ENCODE measurements at regions not wholly inside any gene's neighbourhood (a gene's known extent, or its start where the extent isn't known, plus 50 kb on each side); places are given as distances from the start of the nearest gene placed in this dataset.
"Not testable (repeated sequence)": the region's sequence is repeated elsewhere in the genome, so short reads cannot be mapped to it uniquely, and the experiment has no call there.

DNA sequence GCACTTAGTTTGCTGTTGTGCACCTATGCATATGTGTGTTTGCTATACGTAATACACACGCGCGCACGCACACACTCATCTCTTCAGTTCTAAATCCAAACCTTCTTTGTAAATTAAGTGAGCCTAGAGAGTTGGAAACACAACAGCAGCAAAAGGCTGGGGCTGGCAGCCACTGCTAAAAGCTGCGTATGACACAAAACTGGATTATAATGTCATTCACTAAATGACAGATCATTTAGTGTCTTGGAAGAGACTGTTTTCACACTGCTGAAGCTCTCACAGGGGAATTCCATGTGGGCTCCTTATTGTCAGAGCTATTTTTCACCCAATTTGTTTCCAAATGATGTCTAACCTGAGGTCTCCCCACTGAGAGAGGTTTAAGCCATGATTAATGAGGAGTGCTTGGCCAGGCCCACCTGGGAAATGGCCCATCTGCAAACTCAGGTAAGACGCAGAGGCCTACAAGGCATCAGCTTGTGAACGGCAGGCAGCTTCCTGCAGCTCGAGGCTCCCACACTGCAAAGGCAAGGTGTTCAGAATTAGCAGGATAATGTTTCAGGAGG is 94.2 kb downstream of the OLIG3 start:
- DNase-seq (ENCODE audit: low read depth), result no peak

DNA sequence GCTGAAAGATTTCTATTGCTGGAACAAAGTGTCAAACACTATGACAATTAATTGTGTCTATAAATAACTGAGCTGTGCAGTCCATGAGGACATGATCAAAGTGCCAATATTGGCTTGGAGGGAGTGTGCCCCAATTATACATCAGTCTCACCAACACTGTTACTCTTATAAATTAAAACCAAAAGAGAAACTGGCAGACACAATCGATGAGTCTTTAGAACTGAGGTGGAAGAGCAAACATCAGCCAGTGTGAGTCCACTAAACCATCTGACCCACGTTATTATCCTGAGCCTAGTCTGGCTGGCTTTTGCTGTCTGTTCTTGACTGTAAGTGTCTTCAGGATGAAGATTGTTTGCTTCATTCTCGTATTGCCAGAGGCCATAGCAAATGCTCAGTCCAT is 98.9 kb downstream of the OLIG3 start:
- DNase-seq (ENCODE audit: low read depth), result no peak

DNA sequence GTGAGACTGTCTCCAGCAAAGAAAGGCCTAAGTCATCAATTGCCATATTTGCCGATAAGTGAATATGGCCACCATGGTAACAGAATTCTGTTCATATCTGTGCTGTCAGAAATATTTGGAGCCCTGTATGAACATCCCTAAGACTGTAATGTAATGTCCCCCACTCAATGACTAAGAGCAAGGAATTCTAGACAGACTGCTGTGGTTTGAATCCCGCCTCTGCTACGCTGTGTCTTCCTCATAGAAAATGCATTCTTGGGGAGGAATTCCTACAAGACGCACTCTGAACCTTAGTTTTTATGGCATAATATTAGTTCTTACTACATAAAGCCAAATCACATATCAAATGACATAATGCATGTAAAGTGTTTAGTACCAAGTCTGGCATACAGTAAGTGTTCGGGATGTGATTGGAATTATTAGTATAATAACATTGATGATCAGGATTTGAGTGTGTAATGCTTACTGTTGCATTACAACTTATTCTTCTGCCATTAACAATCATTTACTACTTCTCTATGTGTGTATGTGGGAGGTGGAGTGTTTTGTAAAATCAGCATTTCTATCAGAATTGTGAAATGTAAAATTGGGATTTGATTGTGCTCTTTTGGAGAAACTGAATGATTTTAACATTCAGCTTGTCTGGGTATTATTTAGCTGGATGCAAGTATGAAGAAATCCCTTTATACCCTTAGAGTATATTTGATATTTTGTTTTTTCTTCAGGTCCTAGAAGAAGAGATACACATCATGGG is 103.0 kb downstream of the OLIG3 start:
- DNase-seq (ENCODE audit: low read depth), result no peak

DNA sequence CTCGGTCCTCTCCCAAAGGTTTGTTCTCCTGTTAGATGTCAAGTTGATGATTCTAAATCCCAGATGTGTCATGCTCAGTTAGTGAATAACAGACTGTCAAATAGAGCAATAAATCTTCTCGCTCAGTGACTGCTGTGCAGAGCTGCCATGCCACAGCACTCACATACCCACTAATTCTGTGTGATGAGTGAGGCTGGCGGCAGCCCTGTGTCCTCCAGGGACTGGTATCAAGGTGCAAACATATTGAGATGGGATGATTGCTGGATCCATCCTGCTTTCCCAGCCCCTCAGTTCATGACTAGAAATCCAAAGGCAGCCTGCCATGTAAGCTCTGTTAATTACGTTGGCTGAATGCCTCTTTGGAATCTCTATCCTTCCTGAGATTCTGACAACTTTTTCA is 103.9 kb downstream of the OLIG3 start:
- no peak for DNase-seq (ENCODE audit: low read depth)

- DNase-seq (ENCODE audit: low read depth), result no peak
Observed at GRCh38 chr6:137389150-137389704, 105.0 kb downstream of the OLIG3 start.

- DNase-seq (ENCODE audit: low read depth), result no peak
Observed at GRCh38 chr6:137387096-137387764, 107.0 kb downstream of the OLIG3 start.

- not testable (repeated sequence) for DNase-seq (ENCODE audit: low read depth)
Observed at GRCh38 chr6:137383287-137383686, 110.9 kb downstream of the OLIG3 start.

DNA sequence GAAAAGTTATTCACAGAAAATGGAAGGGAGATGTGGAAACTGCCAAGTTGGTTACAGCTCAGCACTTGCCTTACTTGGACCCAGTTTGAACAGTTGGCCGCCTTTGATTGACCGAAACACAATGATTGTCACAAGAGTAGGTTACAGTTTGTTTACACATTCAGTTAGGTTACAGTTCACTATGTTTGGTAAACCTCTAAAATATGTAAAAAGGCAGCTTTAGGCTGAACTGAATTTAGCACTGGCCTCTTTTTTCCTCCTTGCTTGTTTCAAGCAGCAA is 116.2 kb downstream of the OLIG3 start:
- DNase-seq (ENCODE audit: low read depth), result no peak

DNA sequence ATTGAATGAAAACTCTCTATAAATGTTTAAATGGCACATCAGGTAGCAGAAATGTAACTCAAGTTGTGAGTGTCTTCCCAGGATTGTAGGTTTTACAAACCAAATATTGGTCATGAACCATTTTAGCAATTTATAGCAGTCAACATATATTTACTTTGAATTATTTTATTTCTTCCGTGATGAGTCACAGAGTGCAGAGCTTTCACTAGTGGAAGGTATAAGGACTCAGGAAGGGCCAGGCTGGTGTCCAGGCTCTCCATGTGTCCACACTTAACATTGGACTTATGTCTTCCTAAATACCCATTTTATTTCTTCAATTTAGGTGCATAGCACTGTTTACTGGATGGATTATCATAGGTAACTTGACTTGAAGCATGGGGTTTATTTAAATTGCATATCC is 120.9 kb downstream of the OLIG3 start:
- DNase-seq (ENCODE audit: low read depth), result no peak

GRCh38 chr6:137372532-137372931 is 121.7 kb downstream of the OLIG3 start:
- DNase-seq (ENCODE audit: low read depth), result no peak

DNA sequence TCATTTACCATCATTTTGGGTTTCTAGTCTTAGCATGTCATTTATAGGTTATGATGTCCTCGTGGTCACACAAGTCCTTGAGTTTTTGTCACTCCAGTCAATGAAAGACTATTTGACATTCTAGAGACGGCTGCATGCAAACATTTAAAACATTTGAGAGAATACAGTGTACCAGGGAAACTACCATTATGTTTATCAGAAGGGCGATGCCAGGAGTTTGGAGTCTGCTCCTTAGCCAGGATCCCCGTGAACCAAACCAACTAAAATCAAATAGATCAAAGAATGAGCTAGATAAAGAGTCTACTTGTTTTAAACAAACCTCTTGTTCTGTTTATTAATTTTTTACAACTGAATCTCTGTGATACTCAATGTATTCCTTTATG is 122.6 kb downstream of the OLIG3 start:
- DNase-seq (ENCODE audit: low read depth), result no peak

GRCh38 chr6:137370871-137371633 is 123.1 kb downstream of the OLIG3 start:
- no peak for DNase-seq (ENCODE audit: low read depth)

GRCh38 chr6:137369136-137369535 is 125.1 kb downstream of the OLIG3 start:
- DNase-seq (ENCODE audit: low read depth), result no peak

DNA sequence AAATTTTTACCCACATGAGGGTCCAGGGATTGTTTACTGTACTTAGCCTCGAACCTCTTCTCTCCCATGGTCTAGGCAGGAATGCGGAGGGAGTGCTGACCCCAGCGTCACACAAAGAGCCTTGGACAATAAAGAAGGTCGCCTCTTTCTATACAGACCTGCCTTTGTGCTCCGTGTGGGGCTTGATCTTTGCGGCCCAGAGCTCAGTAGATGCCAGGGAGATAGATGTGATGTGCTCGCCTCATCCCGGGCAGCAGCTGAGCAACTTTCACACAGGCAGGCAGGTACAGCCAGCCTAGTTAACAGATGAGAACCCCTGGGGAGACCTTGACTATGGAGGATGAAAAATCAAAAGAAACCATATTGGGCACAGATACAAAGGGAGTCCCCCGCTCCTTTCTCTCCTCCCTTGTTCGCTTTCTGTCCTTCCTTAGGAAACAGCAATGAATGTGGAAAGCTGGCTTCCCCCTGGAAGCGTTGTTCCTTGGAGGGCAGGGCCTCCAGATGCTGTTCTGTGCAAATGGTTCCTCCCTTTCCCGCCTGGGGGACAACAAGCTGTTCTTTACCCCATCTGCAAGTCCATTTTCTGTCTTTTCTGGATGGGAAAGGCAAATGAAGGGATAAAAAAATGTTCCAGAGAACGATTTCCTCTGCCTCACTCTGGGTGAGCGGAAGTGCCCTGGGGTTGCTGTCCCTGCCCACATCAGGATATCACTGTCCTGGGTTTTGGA is 128.3 kb downstream of the OLIG3 start:
- no peak for DNase-seq (ENCODE audit: low read depth)

DNA sequence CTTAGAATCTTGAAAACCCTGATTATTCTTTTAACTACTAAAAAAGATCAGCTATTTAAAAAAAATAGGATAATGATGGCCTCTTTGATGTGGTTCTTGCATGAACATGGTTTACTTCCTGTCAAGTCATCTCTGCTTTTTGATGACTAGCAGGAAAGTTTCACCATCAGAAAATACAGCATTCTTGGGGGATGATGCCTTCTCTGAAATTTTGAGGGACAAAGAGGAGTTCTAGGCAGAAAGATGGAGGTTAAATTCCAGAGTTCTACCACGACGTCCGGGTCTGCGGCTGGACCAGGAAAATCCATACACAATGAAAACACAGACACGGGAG is 130.4 kb downstream of the OLIG3 start:
- no peak for DNase-seq (ENCODE audit: low read depth)

DNA sequence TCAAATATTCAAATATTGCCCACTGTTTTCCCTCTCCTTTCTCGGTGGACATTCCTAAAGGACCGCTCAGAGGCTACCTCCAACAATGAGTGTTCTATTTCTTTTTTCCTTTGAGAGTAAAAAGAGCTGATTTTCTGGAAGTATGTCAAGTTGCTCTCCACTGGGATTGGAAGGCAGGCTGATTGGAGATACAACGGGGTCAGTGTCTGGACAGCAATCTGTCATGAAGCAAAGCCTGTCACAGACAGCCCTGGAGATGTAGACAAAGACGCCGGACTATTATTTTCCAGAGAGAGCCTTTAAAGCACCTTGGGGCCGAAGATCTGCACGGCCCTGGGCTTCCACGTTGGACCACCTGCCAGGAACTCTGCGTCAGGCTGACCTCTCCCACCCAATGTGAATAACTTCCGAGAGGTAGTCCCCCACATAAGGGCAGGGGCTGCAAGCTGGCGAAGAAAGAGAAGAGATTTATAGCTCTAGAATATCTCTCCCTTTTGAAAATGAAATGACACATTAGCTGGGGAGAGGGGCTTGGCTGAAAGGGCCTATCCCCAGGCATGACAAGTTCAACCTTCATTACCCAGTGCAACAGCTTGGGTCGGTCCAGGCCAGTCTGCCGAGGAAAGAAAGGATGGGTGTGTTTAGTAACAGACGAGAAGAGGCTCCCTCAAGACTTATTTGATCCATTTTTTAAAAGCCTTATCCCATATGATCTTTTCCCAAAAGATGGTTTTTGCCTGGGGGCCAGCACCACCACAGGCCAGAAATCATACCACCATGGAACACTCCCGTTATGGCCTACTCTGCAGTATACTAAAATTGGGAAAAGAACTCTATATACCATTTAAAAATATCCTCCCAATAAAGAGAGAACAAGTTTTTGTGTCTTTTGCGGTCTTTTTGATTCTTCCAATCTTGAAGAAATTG is 131.1 kb downstream of the OLIG3 start:
- no peak for DNase-seq (ENCODE audit: low read depth)

- DNase-seq (ENCODE audit: low read depth), result no peak
Observed at GRCh38 chr6:137361701-137362100, 132.5 kb downstream of the OLIG3 start.

- DNase-seq (ENCODE audit: low read depth), result no peak
Observed at GRCh38 chr6:137358273-137358672, 135.9 kb downstream of the OLIG3 start.

DNA sequence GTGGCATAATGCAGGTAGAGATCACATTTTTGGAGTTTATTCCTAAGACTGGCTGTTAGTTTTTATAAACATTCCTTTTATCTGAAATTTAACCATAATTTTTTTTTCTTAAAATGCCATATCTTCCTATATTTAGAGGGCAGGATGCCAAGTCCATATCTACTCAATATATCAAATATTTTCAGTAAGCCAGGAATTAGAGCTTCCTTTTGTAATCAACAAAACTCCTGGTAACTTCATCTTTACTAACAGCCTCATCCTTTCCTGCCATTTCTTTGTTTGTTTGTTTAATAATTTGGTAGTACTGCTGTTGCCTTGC is 136.3 kb downstream of the OLIG3 start:
- DNase-seq (ENCODE audit: low read depth), result no peak

DNA sequence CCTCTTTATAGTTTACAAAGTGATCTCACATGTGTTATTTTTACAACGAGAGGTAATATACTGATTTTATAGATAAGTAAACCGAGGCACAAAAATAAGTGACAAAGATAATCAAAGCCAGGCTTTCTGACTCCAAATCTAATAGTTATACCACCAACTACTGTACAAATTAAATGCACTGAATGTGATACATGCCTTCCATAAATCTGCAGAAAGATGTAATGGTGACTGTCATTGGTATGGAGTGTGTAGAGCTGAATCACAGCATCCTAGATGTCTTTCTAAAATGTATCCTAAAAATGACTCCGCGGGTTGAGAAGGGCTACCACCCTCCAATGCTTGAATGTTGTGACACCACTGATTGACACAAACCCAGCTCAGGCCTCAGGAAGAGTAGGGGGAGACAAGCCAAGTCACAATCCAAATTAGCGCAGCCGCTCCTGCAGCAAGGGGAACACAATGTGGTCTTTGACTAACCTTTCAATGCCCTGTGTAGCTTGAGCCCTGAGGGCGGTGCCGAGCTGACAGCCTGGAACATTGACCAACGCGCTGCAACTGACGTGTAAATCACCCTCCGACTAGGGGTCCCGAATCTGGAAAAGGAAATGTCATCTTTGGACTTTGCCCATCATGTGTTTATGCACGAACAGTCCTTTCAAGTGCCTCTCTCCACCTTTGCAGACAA is 136.8 kb downstream of the OLIG3 start:
- no peak for DNase-seq (ENCODE audit: low read depth)
